ENCODE measurements at regions not wholly inside any gene's neighbourhood (a gene's known extent, or its start where the extent isn't known, plus 50 kb on each side); places are given as distances from the start of the nearest gene placed in this dataset.
"Not testable (repeated sequence)": the region's sequence is repeated elsewhere in the genome, so short reads cannot be mapped to it uniquely, and the experiment has no call there.

DNA sequence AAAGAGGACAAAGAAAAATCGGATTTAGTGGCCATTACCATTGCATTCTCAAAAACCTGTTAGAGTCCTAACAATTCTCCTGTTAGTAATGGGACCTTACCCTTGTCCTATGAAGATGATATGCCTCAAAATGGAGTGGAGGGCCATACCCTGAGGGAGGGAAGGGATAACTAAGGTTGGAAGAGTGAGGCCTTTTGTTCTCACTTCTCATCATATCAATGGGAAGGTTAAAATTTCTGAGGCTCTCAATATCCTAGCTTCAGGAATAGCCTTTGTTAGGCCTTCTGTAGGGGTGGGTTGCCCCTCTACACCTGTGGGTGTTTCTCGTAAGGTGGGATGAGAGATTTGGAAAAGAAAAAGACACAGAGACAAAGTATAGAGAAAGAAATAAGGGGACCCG is 109.4 kb upstream of the SGIP1 start:
- H3K4me2 ChIP-seq (ENCODE audit: low read length); H3F3A ChIP-seq (ENCODE audit: control insufficient read depth, insufficient read depth): not testable (repeated sequence)

DNA sequence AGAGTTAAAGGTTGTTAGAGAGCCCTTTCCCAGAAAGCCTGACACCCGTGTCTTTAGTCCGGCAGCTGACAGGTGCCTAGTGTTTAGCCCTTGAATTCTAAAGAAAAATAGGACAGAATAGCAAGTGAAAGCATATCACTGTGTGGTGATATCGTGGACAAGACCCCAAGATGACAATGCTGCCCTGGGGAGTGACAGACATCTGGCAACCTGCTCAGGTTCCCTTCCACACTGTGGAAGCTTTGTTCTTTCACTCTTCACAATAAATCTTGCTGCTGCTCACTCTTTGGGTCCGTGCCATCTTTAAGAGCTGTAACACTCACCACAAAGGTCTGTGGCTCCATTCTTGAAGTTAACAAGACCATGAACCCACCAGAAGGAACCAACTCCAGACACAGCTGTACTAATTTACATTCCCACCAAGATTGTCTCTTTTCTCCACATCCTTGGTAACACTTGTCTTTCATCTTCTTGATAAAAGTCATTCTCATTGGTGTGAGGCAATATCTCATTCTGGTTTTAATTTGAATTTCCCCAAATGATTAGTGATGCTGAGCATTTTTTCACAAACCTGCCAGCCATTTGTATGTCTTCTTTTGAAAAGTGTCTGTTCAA is 107.6 kb upstream of the SGIP1 start:
- Histone ChIP-seq H3K4me3 (ENCODE audit: low read length) (no peak overlapping the region), H4K20me1 (ENCODE audit: control insufficient read depth, insufficient read depth, low read depth, low read length) (no peaks in the 10 kb centered on the region), H3K79me2 (ENCODE audit: control insufficient read depth, low read length) (no peaks in the 10 kb centered on the region), H3K27me3 (ENCODE audit: control insufficient read depth, low read length) (no peaks in the 10 kb centered on the region), H3K36me3 (ENCODE audit: control insufficient read depth, low read length) (no peaks in the 10 kb centered on the region), H3K9me2 (replicated peaks; ENCODE audit: control insufficient read depth, low read length) (no peaks in the 10 kb centered on the region), H3K4me1 (ENCODE audit: control insufficient read depth, low read length) (peaks cover 5% of the 10 kb centered on the region), H3K27ac (ENCODE audit: low read depth, low read length) (no peak overlapping the region), H3K9me3 (ENCODE audit: control insufficient read depth, insufficient read depth, low read length) (peaks cover 12% of the 10 kb centered on the region), H3K4me2 (ENCODE audit: low read length) (no peak overlapping the region), H3F3A (ENCODE audit: control insufficient read depth, insufficient read depth) (no peaks in the 10 kb centered on the region)
- TF ChIP-seq EZH2phosphoT487 (IDR thresholded peaks at IDR 0.05; ENCODE audit: borderline replicate concordance, low read length), result no peak
- TF ChIP-seq, protein P1, sequence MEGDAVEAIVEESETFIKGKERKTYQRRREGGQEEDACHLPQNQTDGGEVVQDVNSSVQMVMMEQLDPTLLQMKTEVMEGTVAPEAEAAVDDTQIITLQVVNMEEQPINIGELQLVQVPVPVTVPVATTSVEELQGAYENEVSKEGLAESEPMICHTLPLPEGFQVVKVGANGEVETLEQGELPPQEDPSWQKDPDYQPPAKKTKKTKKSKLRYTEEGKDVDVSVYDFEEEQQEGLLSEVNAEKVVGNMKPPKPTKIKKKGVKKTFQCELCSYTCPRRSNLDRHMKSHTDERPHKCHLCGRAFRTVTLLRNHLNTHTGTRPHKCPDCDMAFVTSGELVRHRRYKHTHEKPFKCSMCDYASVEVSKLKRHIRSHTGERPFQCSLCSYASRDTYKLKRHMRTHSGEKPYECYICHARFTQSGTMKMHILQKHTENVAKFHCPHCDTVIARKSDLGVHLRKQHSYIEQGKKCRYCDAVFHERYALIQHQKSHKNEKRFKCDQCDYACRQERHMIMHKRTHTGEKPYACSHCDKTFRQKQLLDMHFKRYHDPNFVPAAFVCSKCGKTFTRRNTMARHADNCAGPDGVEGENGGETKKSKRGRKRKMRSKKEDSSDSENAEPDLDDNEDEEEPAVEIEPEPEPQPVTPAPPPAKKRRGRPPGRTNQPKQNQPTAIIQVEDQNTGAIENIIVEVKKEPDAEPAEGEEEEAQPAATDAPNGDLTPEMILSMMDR (IDR thresholded peaks at IDR 0.05; ENCODE audit: low read depth, low read length, poor library complexity, severe bottlenecking), result no peak

More for the DNA sequence above, 109.4 kb upstream of the SGIP1 start:
- H3K27ac ChIP-seq (ENCODE audit: low read depth, low read length); H3K27me3 ChIP-seq (ENCODE audit: control insufficient read depth, low read length); H3K36me3 ChIP-seq (ENCODE audit: control insufficient read depth, low read length); H3K9me3 ChIP-seq (ENCODE audit: control insufficient read depth, insufficient read depth, low read length); H3K4me3 ChIP-seq (ENCODE audit: low read length); H3K4me1 ChIP-seq (ENCODE audit: control insufficient read depth, low read length); H3K79me2 ChIP-seq (ENCODE audit: control insufficient read depth, low read length); H4K20me1 ChIP-seq (ENCODE audit: control insufficient read depth, insufficient read depth, low read depth, low read length); H3K9me2 ChIP-seq (replicated peaks; ENCODE audit: control insufficient read depth, low read length): not testable (repeated sequence)

DNA sequence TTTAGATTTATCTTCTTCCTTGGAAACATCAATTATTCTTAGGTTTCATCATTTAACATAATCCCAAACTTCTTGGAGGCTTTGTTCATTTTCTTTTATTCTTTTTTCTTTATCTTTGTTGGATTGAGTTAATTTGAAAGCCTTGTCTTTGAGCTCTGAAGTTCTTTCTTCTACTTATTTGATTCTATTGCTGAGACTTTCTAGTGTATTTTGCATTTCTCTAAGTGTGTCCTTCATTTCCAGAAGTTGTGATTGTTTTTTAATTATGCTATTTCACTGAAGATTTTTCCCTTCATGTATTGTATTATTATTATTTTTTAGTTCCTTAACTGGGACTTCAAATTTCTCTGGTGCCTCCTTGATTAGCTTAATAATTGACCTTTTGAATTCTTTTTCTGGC is 103.1 kb upstream of the SGIP1 start:
- H3K27me3 ChIP-seq (ENCODE audit: control insufficient read depth, low read length); H3K9me2 ChIP-seq (replicated peaks; ENCODE audit: control insufficient read depth, low read length); H3K4me3 ChIP-seq (ENCODE audit: low read length); H3K4me2 ChIP-seq (ENCODE audit: low read length); H3K27ac ChIP-seq (ENCODE audit: low read depth, low read length); H4K20me1 ChIP-seq (ENCODE audit: control insufficient read depth, insufficient read depth, low read depth, low read length); H3K79me2 ChIP-seq (ENCODE audit: control insufficient read depth, low read length); H3K36me3 ChIP-seq (ENCODE audit: control insufficient read depth, low read length); H3K4me1 ChIP-seq (ENCODE audit: control insufficient read depth, low read length); H3F3A ChIP-seq (ENCODE audit: control insufficient read depth, insufficient read depth): not testable (repeated sequence)
- peaks cover 13% of the 10 kb centered on the region for H3K9me3 ChIP-seq (ENCODE audit: control insufficient read depth, insufficient read depth, low read length)

DNA sequence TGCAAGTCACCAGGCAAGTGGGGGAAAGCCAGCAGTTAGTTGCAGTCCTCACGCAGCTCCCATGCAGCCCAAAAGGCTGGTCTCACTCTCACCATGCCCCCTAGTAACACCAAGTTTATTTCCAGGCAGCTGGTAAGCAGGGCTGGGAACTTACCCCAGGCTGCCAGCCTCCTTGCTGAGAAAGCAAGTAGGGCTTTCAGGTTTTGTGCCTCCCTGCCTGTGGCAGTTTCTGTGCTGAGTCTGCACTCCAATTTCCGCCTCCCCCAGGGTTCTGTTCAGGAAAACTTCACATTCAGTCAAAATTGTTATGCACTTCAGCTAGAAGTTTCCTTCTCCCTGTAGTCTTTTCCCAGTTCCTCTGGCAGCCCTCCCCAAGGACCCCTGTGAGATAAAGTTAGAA is 102.0 kb upstream of the SGIP1 start:
- Histone ChIP-seq H3K27ac (ENCODE audit: low read depth, low read length) (no peak overlapping the region), H3K4me3 (ENCODE audit: low read length) (no peak overlapping the region), H3K36me3 (ENCODE audit: control insufficient read depth, low read length) (no peaks in the 10 kb centered on the region), H3K9me3 (ENCODE audit: control insufficient read depth, insufficient read depth, low read length) (peaks cover 13% of the 10 kb centered on the region), H3K4me1 (ENCODE audit: control insufficient read depth, low read length) (peaks cover 12% of the 10 kb centered on the region), H3F3A (ENCODE audit: control insufficient read depth, insufficient read depth) (no peaks in the 10 kb centered on the region), H3K27me3 (ENCODE audit: control insufficient read depth, low read length) (no peaks in the 10 kb centered on the region), H3K79me2 (ENCODE audit: control insufficient read depth, low read length) (no peaks in the 10 kb centered on the region), H3K9me2 (replicated peaks; ENCODE audit: control insufficient read depth, low read length) (no peaks in the 10 kb centered on the region), H4K20me1 (ENCODE audit: control insufficient read depth, insufficient read depth, low read depth, low read length) (no peaks in the 10 kb centered on the region), H3K4me2 (ENCODE audit: low read length) (no peak overlapping the region)
- TF ChIP-seq, protein P1 (IDR thresholded peaks at IDR 0.05; ENCODE audit: low read depth, low read length, poor library complexity, severe bottlenecking), result no peak
- no peak for TF ChIP-seq EZH2phosphoT487 (IDR thresholded peaks at IDR 0.05; ENCODE audit: borderline replicate concordance, low read length)

Measured in DOHH2 (cell line).